IPS-15b (cell line): ENCODE measurements at regions not wholly inside any gene's neighbourhood (a gene's known extent, or its start where the extent isn't known, plus 50 kb on each side); places are given as distances from the start of the nearest gene placed in this dataset.
"Not testable (repeated sequence)": the region's sequence is repeated elsewhere in the genome, so short reads cannot be mapped to it uniquely, and the experiment has no call there.

Experiments
- H3K27me3 ChIP-seq: one replicate; pipeline ENCODE4 v1.6.1; 2013; ENCODE audit warnings: low read length; ENCODE audit not compliant: control insufficient read depth, insufficient read depth
- H3K36me3 ChIP-seq: one replicate; pipeline ENCODE4 v1.6.1; 2013; ENCODE audit warnings: low read length; ENCODE audit not compliant: control insufficient read depth, insufficient read depth
- H3K4me1 ChIP-seq: one replicate; pipeline ENCODE4 v1.6.1; 2013; ENCODE audit warnings: mild to moderate bottlenecking, low read length; ENCODE audit not compliant: control insufficient read depth, insufficient read depth
- H3K4me3 ChIP-seq: one replicate; pipeline ENCODE4 v1.5.1; 2013; ENCODE audit warnings: low read depth, low read length
- H3K9ac ChIP-seq: one replicate; pipeline ENCODE4 v1.6.1; 2013; ENCODE audit warnings: low read depth, mild to moderate bottlenecking, low read length
- H3K9me3 ChIP-seq: one replicate; pipeline ENCODE4 v1.6.1; 2013; ENCODE audit warnings: mild to moderate bottlenecking, low read length; ENCODE audit not compliant: control insufficient read depth, insufficient read depth

DNA sequence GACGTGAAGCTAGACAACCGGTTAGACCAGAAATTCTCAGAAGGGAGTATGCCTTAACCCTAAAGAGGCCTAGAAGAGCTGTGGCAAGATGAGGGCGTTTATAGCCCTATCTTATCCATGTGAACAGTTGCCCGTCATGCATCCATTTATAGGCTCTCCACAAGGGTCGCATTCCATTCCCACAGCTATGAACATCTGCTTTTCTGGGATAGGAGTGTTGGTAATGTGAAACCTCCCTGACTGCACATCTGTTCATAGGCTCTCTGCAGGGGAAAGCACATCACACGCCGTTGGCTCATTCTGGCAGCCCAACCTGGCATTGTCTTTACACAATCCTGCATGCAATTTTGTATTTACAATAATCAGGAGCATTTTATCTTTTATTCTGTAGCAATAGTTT is 485.6 kb downstream of the ACTR3B start:
- not testable (repeated sequence) for H3K36me3 ChIP-seq, H3K4me3 ChIP-seq, H3K27me3 ChIP-seq, H3K9ac ChIP-seq, H3K9me3 ChIP-seq, H3K4me1 ChIP-seq

DNA sequence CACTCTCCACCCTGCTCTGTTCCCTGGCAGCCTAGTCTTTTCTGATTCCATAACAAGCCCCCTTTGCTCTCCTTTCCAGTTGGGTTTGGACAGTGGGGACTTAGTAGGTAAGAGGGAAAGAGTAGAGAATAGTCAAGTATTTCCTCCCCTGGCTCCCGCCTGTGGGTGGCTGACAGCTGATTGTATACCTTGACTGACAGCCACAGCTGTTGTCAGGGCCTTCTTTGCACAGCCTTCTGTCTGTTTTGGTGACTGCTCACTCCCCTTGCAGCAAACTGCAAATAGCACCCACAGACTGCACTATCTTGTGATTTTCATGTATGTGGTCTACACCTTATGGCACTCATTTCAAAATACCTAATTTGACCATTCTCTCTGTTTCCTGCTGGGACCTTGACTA is 486.3 kb downstream of the ACTR3B start:
- H3K4me1 ChIP-seq: no peaks in the 10 kb centered on the region
- H3K9ac ChIP-seq: no peak overlapping the region
- H3K4me3 ChIP-seq: no peak overlapping the region
- H3K36me3 ChIP-seq: no peaks in the 10 kb centered on the region
- no peaks in the 10 kb centered on the region for H3K9me3 ChIP-seq
- no peaks in the 10 kb centered on the region for H3K27me3 ChIP-seq

DNA sequence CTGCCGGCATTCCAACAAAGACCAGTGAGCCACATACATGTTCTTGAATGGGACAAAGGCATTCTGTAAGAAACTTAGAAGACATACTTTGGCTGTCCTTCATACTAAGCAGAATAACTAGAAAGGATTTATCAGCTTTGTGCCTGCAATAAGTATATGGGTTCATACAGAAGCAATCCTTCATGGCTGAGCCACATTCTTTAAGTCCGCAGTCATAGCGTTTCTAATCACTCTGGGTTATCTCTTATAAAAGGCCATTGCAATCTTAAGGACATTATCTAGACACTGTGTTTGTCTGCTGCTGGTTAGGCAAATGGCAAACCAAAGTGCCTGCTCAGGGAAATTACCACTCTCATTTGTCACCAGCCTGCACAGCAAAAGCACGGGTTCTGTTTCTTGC is 488.4 kb downstream of the ACTR3B start:
- Histone ChIP-seq H3K4me1 (no peaks in the 10 kb centered on the region), H3K9ac (no peak overlapping the region), H3K9me3 (no peaks in the 10 kb centered on the region), H3K4me3 (no peak overlapping the region), H3K36me3 (no peaks in the 10 kb centered on the region), H3K27me3 (no peaks in the 10 kb centered on the region)

DNA sequence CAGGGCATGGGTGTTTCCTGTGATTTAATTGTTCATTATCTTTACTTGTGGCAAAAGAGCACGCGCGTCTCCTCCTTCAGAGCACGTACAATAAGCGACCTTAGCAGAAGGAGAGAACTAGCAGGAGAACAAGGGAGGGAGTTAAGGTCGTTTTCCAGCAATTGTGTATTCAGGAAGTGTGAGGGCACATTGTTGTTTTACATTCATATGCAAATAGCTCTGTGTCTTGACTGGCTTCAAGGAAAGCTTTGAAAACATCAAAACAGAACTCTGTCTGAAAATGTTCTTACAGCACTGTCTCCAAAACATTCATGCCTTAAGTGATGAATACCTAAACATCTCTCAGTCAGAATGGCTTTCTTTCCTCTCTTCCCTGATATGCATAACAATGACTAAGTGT is 499.1 kb downstream of the ACTR3B start:
- peaks cover 3% of the 10 kb centered on the region for H3K4me1 ChIP-seq
- H3K9ac ChIP-seq: no peak overlapping the region
- H3K27me3 ChIP-seq: no peaks in the 10 kb centered on the region
- peaks cover 2% of the 10 kb centered on the region for H3K9me3 ChIP-seq
- no peaks in the 10 kb centered on the region for H3K36me3 ChIP-seq
- H3K4me3 ChIP-seq: no peak overlapping the region

DNA sequence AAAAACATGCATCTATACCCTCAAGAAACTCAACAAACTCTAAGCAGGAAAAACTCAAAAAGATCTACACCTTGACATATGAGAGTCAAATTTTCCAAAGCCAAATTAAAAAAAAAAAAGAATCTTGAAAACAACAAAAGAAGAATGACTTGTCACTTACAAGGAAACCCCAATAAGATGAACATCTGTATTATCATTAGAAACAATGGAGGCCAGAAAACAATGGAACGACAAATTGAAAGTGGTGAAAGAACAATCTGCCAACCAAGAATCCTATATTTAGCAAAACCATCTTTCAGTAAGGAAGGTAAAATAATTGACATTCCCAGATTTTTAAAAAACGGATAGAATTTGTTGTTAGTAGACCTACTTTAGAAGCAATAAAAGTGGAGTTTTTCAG is 516.8 kb downstream of the ACTR3B start:
- H3K9ac ChIP-seq: no peak overlapping the region
- H3K36me3 ChIP-seq: no peaks in the 10 kb centered on the region
- H3K27me3 ChIP-seq: no peaks in the 10 kb centered on the region
- peaks cover 3% of the 10 kb centered on the region for H3K9me3 ChIP-seq
- H3K4me1 ChIP-seq: no peaks in the 10 kb centered on the region
- H3K4me3 ChIP-seq: no peak overlapping the region

DNA sequence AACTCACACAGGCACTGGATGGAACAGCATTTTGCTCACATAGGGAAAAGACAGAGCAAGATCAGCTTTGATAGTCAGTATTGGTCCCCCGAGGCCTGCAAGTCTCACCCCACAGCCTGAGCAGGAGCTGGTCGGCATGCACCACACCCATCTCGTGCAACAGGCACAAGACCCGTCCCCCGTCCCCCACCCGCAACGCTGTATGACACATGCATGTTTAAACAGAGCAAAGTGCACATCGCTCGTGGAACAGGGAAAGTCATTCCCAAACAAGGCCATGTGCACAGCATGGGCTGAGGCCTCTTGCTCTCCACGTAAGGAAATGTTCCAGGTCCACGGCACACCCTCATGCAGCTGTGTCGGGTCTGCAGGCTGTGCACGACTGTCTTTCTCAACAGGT is 527.2 kb downstream of the ACTR3B start:
- no peaks in the 10 kb centered on the region for H3K4me1 ChIP-seq
- no peak overlapping the region for H3K4me3 ChIP-seq
- no peaks in the 10 kb centered on the region for H3K27me3 ChIP-seq
- H3K9me3 ChIP-seq: no peaks in the 10 kb centered on the region
- no peak overlapping the region for H3K9ac ChIP-seq
- no peaks in the 10 kb centered on the region for H3K36me3 ChIP-seq

DNA sequence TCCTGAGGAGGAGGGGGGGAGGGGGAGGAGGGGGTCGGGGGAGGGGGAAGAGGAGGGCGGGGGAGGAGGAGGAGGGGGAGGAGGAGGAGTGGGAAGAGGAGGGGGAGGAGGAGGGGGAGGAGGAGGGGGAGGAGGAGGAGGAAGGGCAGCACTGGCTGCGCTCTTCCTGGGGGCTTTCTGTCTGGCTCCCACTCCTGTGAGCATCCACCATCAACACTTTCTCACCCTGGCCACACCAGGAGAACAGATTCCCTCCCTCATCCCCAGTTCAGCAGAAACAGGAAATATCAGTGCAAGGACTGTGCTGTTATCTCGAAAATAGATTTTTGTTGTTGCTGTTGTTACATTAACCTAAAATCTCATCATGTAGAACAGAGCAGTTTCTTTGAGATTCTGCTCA is 530.5 kb downstream of the ACTR3B start:
- H3K4me3 ChIP-seq: no peak overlapping the region
- no peaks in the 10 kb centered on the region for H3K9me3 ChIP-seq
- no peak overlapping the region for H3K9ac ChIP-seq
- no peaks in the 10 kb centered on the region for H3K27me3 ChIP-seq
- no peaks in the 10 kb centered on the region for H3K4me1 ChIP-seq
- H3K36me3 ChIP-seq: no peaks in the 10 kb centered on the region

DNA sequence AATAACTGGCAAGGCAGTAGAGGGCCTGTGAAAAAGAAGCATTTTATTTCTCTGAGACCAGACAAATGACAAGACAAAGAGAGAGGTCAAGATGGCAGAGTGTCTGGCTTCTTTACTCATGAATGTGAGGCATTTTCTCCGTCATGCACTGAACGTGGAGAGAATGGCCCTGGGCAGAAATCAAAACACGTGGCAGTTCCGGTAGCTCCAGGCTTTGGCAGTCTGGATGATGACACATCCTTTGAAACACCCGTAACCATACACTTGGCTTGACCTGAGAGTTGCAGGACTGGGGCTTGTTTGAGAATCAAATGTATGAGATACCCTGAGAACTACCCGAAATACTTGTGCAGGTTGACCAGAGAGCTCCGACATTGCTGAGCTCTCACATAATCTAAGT is 537.6 kb downstream of the ACTR3B start:
- Histone ChIP-seq H3K9ac (no peak overlapping the region), H3K4me1 (no peaks in the 10 kb centered on the region), H3K9me3 (no peaks in the 10 kb centered on the region), H3K36me3 (no peaks in the 10 kb centered on the region), H3K27me3 (no peaks in the 10 kb centered on the region), H3K4me3 (no peak overlapping the region)

DNA sequence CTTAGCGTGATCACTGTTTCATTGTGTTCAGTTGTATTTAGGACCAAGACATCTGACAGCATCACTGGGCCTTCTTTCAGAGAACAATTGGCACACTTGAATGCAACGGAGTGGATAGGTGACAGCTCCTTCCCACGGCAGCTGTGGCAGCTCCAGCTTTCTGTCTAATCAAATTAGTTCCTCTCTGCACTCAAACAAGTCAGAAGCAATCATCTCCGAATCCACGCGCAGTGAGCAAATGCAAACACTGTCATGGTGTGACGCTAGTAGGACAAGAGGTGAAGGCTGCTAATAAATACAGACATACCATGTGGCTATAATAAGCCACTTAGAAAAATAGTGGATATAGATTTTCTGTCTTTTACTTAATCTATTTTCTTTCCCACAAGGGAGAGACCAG is 542.4 kb downstream of the ACTR3B start:
- H3K4me3 ChIP-seq: no peak overlapping the region
- no peaks in the 10 kb centered on the region for H3K9me3 ChIP-seq
- H3K4me1 ChIP-seq: no peaks in the 10 kb centered on the region
- no peaks in the 10 kb centered on the region for H3K27me3 ChIP-seq
- no peak overlapping the region for H3K9ac ChIP-seq
- no peaks in the 10 kb centered on the region for H3K36me3 ChIP-seq

DNA sequence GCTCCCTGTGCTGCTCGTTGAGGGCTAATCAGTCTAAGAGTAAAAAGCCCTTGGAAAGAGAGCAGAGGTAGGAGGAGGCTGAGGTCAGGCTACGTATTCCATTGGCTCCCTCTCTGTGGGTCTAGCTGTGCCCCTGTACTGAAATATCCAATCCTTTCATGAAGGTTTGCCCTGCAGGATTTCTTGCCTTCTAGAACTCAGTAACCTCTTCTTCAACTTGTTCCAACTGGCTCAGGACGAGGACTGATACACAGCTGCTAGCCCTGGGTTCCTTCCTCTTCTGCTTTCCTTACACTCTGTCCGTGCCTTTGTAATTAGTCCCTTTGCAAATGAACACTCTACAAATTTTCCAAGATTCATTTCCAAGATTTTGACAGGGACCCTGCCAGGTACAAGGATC is 560.5 kb downstream of the ACTR3B start:
- H3K4me1 ChIP-seq: no peaks in the 10 kb centered on the region
- H3K9ac ChIP-seq: no peak overlapping the region
- no peaks in the 10 kb centered on the region for H3K9me3 ChIP-seq
- H3K27me3 ChIP-seq: no peaks in the 10 kb centered on the region
- no peaks in the 10 kb centered on the region for H3K36me3 ChIP-seq
- no peak overlapping the region for H3K4me3 ChIP-seq

DNA sequence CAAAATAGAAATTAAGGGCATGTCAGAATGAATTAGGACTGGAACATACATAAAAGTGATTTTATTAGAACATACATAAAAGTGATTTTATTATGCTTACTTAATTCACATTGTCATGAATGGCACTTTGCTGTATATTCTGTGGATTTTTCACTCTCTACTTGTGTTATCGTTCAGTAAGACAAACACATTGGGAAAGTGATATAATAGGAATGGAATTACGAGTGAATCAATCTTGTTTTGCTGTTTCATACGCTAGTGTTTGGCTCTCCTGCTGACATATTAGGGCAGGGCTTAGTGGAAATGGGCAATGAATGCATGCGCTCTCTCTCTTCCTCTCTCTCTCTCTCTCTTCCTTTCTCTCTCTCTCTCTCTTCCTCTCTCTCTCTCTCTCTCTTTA is 561.1 kb downstream of the ACTR3B start:
- Histone ChIP-seq H3K9ac (no peak overlapping the region), H3K36me3 (no peaks in the 10 kb centered on the region), H3K27me3 (no peaks in the 10 kb centered on the region), H3K9me3 (no peaks in the 10 kb centered on the region), H3K4me1 (no peaks in the 10 kb centered on the region), H3K4me3 (no peak overlapping the region)

DNA sequence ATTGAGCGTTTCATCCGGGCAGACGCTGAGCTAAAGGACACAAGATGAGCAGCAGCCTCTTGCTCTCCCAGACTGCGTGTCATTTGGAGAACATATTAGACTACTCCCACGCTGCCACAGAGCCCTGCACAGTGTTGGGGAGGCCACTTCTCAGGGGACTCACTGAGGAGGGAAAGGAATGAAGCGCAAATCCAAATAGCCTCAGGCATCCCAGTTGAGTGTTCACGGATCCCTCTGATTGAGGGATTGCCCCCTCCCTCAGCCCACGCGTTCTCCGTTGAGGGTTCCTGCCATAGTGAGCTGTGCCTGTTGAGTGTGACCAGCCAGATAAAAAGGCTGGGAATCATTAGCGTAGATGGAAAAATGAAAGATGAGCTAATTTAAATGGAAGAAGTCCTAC is 563.4 kb downstream of the ACTR3B start:
- H3K9ac ChIP-seq: no peak overlapping the region
- no peak overlapping the region for H3K4me3 ChIP-seq
- H3K9me3 ChIP-seq: no peaks in the 10 kb centered on the region
- H3K27me3 ChIP-seq: no peaks in the 10 kb centered on the region
- H3K4me1 ChIP-seq: no peaks in the 10 kb centered on the region
- H3K36me3 ChIP-seq: no peaks in the 10 kb centered on the region

DNA sequence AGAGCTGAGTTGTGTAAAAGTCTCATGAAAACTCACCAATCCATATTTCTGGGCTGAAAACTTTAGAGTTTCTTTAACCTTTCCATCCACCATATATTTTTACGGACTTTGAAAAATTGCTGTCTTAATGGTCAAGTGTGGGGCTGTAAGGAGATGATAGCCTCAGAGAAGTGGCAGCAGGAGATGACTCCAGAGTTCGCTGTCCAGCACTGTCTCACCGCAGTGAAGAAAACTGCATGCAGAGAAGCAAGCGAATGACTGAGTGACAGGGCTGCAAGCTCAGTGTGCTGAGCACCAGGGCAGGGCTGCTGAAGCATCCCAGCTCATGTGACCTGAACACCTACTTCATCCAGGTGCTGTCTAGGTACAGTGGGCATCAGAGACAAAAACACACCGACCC is 564.5 kb downstream of the ACTR3B start:
- no peak overlapping the region for H3K9ac ChIP-seq
- no peak overlapping the region for H3K4me3 ChIP-seq
- no peaks in the 10 kb centered on the region for H3K27me3 ChIP-seq
- no peaks in the 10 kb centered on the region for H3K9me3 ChIP-seq
- H3K36me3 ChIP-seq: no peaks in the 10 kb centered on the region
- no peaks in the 10 kb centered on the region for H3K4me1 ChIP-seq
